ENCODE measurements at regions not wholly inside any gene's neighbourhood (a gene's known extent, or its start where the extent isn't known, plus 50 kb on each side); places are given as distances from the start of the nearest gene placed in this dataset.
"Not testable (repeated sequence)": the region's sequence is repeated elsewhere in the genome, so short reads cannot be mapped to it uniquely, and the experiment has no call there.

- TF ChIP-seq CTCF (conservative IDR thresholded peaks at IDR 0.05; ENCODE audit: low read depth, low read length) = no peak
- Histone ChIP-seq H3K36me3 (ENCODE audit: insufficient read depth) (no peaks in the 10 kb centered on the region), H3K4me3 (IDR thresholded peaks at IDR 0.05; ENCODE audit: insufficient read depth, low read depth, low read length) (no peak overlapping the region), H4K20me1 (ENCODE audit: insufficient read depth) (no peaks in the 10 kb centered on the region), H2AFZ (ENCODE audit: low read depth) (no peak overlapping the region), H3K79me2 (ENCODE audit: insufficient read depth, low read depth) (no peaks in the 10 kb centered on the region), H3K9ac (no peak overlapping the region), H3K27me3 (ENCODE audit: insufficient read depth, low read depth) (no peaks in the 10 kb centered on the region), H3K27ac (no peak overlapping the region), H3K4me2 (no peak overlapping the region), H3K4me1 (ENCODE audit: low read depth, poor library complexity, severe bottlenecking) (no peaks in the 10 kb centered on the region)
Observed at GRCh38 chr14:106129274-106129673, 602.9 kb downstream of the TMEM121 start.

GRCh38 chr14:106129904-106130661 lies 603.7 kb downstream of the TMEM121 start:
- not testable (repeated sequence) for H3K4me3 ChIP-seq (IDR thresholded peaks at IDR 0.05; ENCODE audit: insufficient read depth, low read depth, low read length); H4K20me1 ChIP-seq (ENCODE audit: insufficient read depth); H3K9ac ChIP-seq; H3K27me3 ChIP-seq (ENCODE audit: insufficient read depth, low read depth); H3K4me1 ChIP-seq (ENCODE audit: low read depth, poor library complexity, severe bottlenecking); H3K27ac ChIP-seq; H3K79me2 ChIP-seq (ENCODE audit: insufficient read depth, low read depth); H2AFZ ChIP-seq (ENCODE audit: low read depth); H3K4me2 ChIP-seq; H3K36me3 ChIP-seq (ENCODE audit: insufficient read depth)

GRCh38 chr14:106133126-106133525 lies 606.7 kb downstream of the TMEM121 start:
- not testable (repeated sequence) for H3K79me2 ChIP-seq (ENCODE audit: insufficient read depth, low read depth); H2AFZ ChIP-seq (ENCODE audit: low read depth); H3K4me2 ChIP-seq; H3K4me3 ChIP-seq (IDR thresholded peaks at IDR 0.05; ENCODE audit: insufficient read depth, low read depth, low read length); H4K20me1 ChIP-seq (ENCODE audit: insufficient read depth); H3K27me3 ChIP-seq (ENCODE audit: insufficient read depth, low read depth); H3K36me3 ChIP-seq (ENCODE audit: insufficient read depth); H3K4me1 ChIP-seq (ENCODE audit: low read depth, poor library complexity, severe bottlenecking); H3K27ac ChIP-seq; H3K9ac ChIP-seq

GRCh38 chr14:106134886-106135285 lies 608.5 kb downstream of the TMEM121 start:
- no peaks in the 10 kb centered on the region for H3K27me3 ChIP-seq (ENCODE audit: insufficient read depth, low read depth)
- no peak for TF ChIP-seq CTCF (conservative IDR thresholded peaks at IDR 0.05; ENCODE audit: low read depth, low read length)
- H4K20me1 ChIP-seq (ENCODE audit: insufficient read depth) = no peaks in the 10 kb centered on the region
- no peaks in the 10 kb centered on the region for H3K79me2 ChIP-seq (ENCODE audit: insufficient read depth, low read depth)
- H3K27ac ChIP-seq = no peak overlapping the region
- no peak overlapping the region for H3K4me3 ChIP-seq (IDR thresholded peaks at IDR 0.05; ENCODE audit: insufficient read depth, low read depth, low read length)
- H2AFZ ChIP-seq (ENCODE audit: low read depth) = no peak overlapping the region
- H3K4me2 ChIP-seq = no peak overlapping the region
- no peaks in the 10 kb centered on the region for H3K4me1 ChIP-seq (ENCODE audit: low read depth, poor library complexity, severe bottlenecking)
- H3K36me3 ChIP-seq (ENCODE audit: insufficient read depth) = no peaks in the 10 kb centered on the region
- no peak overlapping the region for H3K9ac ChIP-seq

- peak; percentile 40 for TF ChIP-seq CTCF (conservative IDR thresholded peaks at IDR 0.05; ENCODE audit: low read depth, low read length)
- Histone ChIP-seq H3K4me3 (IDR thresholded peaks at IDR 0.05; ENCODE audit: insufficient read depth, low read depth, low read length) (no peak overlapping the region), H3K79me2 (ENCODE audit: insufficient read depth, low read depth) (no peaks in the 10 kb centered on the region), H3K4me2 (no peak overlapping the region), H4K20me1 (ENCODE audit: insufficient read depth) (no peaks in the 10 kb centered on the region), H2AFZ (ENCODE audit: low read depth) (no peak overlapping the region), H3K36me3 (ENCODE audit: insufficient read depth) (no peaks in the 10 kb centered on the region), H3K27ac (no peak overlapping the region), H3K9ac (no peak overlapping the region), H3K27me3 (ENCODE audit: insufficient read depth, low read depth) (no peaks in the 10 kb centered on the region), H3K4me1 (ENCODE audit: low read depth, poor library complexity, severe bottlenecking) (no peaks in the 10 kb centered on the region)
Observed at GRCh38 chr14:106141242-106142220, 615.1 kb downstream of the TMEM121 start.

GRCh38 chr14:106145731-106146130 lies 619.3 kb downstream of the TMEM121 start:
- H2AFZ ChIP-seq (ENCODE audit: low read depth); H3K4me2 ChIP-seq; H3K27me3 ChIP-seq (ENCODE audit: insufficient read depth, low read depth); H3K4me3 ChIP-seq (IDR thresholded peaks at IDR 0.05; ENCODE audit: insufficient read depth, low read depth, low read length); H3K4me1 ChIP-seq (ENCODE audit: low read depth, poor library complexity, severe bottlenecking); H3K36me3 ChIP-seq (ENCODE audit: insufficient read depth); H3K9ac ChIP-seq; H4K20me1 ChIP-seq (ENCODE audit: insufficient read depth); H3K79me2 ChIP-seq (ENCODE audit: insufficient read depth, low read depth); H3K27ac ChIP-seq: not testable (repeated sequence)
